Loucy (cell line): ENCODE measurements at regions not wholly inside any gene's neighbourhood (a gene's known extent, or its start where the extent isn't known, plus 50 kb on each side); places are given as distances from the start of the nearest gene placed in this dataset.

Experiments
- H2AFZ ChIP-seq: fragments of 200-600 bp; sonication (generic); 2 replicates; pipeline ENCODE4 v1.6.0; 2016; ENCODE audit warnings: antibody characterized with exemption, mild to moderate bottlenecking, low read length, moderate library complexity
- H3F3A ChIP-seq: fragments of 200-600 bp; 2 replicates; pipeline ENCODE4 v1.6.0; 2016; ENCODE audit warnings: antibody characterized with exemption, low read depth, mild to moderate bottlenecking
- H3K27me3 ChIP-seq: fragments of 200-600 bp; sonication (generic); 2 replicates; pipeline ENCODE4 v1.6.1; 2014; ENCODE audit warnings: low read length, mild to moderate bottlenecking; ENCODE audit not compliant: insufficient read depth, poor library complexity, severe bottlenecking
- H3K36me3 ChIP-seq: fragments of 200-600 bp; sonication (generic); 2 replicates; pipeline ENCODE4 v1.6.1; 2016; ENCODE audit warnings: low read length; ENCODE audit not compliant: insufficient read depth
- H3K4me1 ChIP-seq: fragments of 200-600 bp; sonication (generic); 2 replicates; pipeline ENCODE4 v1.5.1; 2014; ENCODE audit warnings: low read length, mild to moderate bottlenecking; ENCODE audit not compliant: insufficient read depth, poor library complexity, severe bottlenecking
- H3K4me2 ChIP-seq: fragments of 200-600 bp; sonication (generic); 2 replicates; pipeline ENCODE4 v1.6.0; 2014; ENCODE audit warnings: antibody characterized with exemption, low read length, low read depth, mild to moderate bottlenecking; ENCODE audit not compliant: poor library complexity, severe bottlenecking
- H3K4me3 ChIP-seq: fragments of 200-600 bp; sonication (generic); 2 replicates; pipeline ENCODE4 v1.5.1; 2014; ENCODE audit warnings: low read length, mild to moderate bottlenecking, mixed read lengths; ENCODE audit not compliant: poor library complexity, severe bottlenecking
- H3K79me2 ChIP-seq: fragments of 200-600 bp; sonication (generic); 2 replicates; pipeline ENCODE4 v1.6.1; 2014; ENCODE audit warnings: low read length; ENCODE audit not compliant: insufficient read depth
- H3K9ac ChIP-seq: fragments of 200-600 bp; sonication (generic); 2 replicates; pipeline ENCODE4 v1.6.0; 2014; ENCODE audit warnings: mild to moderate bottlenecking, low read depth, low read length, moderate library complexity; ENCODE audit not compliant: poor library complexity, severe bottlenecking
- H3K9me2 ChIP-seq: fragments of 200-600 bp; sonication (generic); replicated peaks from 2 replicates; pipeline ENCODE4 v1.6.1; 2016; ENCODE audit warnings: low read depth, low read length, mixed read lengths
- H3K9me3 ChIP-seq: fragments of 200-600 bp; sonication (generic); 2 replicates; pipeline ENCODE4 v1.6.1; 2014; ENCODE audit warnings: mild to moderate bottlenecking, antibody characterized with exemption, low read length, low read depth; ENCODE audit not compliant: insufficient read depth
- H4K20me1 ChIP-seq: fragments of 200-600 bp; sonication (generic); 2 replicates; pipeline ENCODE4 v1.6.0; 2014; ENCODE audit warnings: antibody characterized with exemption, low read length, mild to moderate bottlenecking; ENCODE audit not compliant: insufficient read depth, poor library complexity, severe bottlenecking
- CTCF ChIP-seq: fragments of 200-600 bp; sonication (generic); conservative IDR thresholded peaks from 2 replicates; pipeline ENCODE4 v1.5.1; 2014; ENCODE audit warnings: mild to moderate bottlenecking, antibody characterized with exemption, low read length
- EZH2phosphoT487 ChIP-seq: fragments of 200-600 bp; IDR thresholded peaks from 2 replicates; pipeline ENCODE4 v1.6.1; 2018; ENCODE audit warnings: antibody characterized with exemption, mild to moderate bottlenecking, moderate library complexity, borderline replicate concordance

GRCh38 chr2:15883684-15884083, 56.7 kb upstream of the MYCN start:
- no peak overlapping the region for H3K4me2 ChIP-seq
- H4K20me1 ChIP-seq: no peaks in the 10 kb centered on the region
- H2AFZ ChIP-seq: no peak overlapping the region
- no peaks in the 10 kb centered on the region for H3K9me2 ChIP-seq
- no peaks in the 10 kb centered on the region for H3K36me3 ChIP-seq
- H3K27me3 ChIP-seq: no peaks in the 10 kb centered on the region
- no peak overlapping the region for H3K4me3 ChIP-seq
- H3F3A ChIP-seq: no peaks in the 10 kb centered on the region
- no peak for TF ChIP-seq EZH2phosphoT487
- TF ChIP-seq CTCF: no peak
- H3K4me1 ChIP-seq: no peaks in the 10 kb centered on the region
- H3K9ac ChIP-seq: no peak overlapping the region
- H3K9me3 ChIP-seq: no peaks in the 10 kb centered on the region
- no peaks in the 10 kb centered on the region for H3K79me2 ChIP-seq

- TF ChIP-seq CTCF: no peak
- no peak for TF ChIP-seq EZH2phosphoT487
- Histone ChIP-seq H3K27me3 (no peaks in the 10 kb centered on the region), H3K79me2 (no peaks in the 10 kb centered on the region), H3K9me3 (no peaks in the 10 kb centered on the region), H3K9me2 (no peaks in the 10 kb centered on the region), H4K20me1 (no peaks in the 10 kb centered on the region), H2AFZ (no peak overlapping the region), H3K36me3 (no peaks in the 10 kb centered on the region), H3K4me2 (no peak overlapping the region), H3K4me3 (no peak overlapping the region), H3K9ac (no peak overlapping the region), H3K4me1 (no peaks in the 10 kb centered on the region), H3F3A (no peaks in the 10 kb centered on the region)
Measured at GRCh38 chr2:15884790-15885189, 55.6 kb upstream of the MYCN start.

- no peaks in the 10 kb centered on the region for H4K20me1 ChIP-seq
- H3K9me3 ChIP-seq: no peaks in the 10 kb centered on the region
- no peaks in the 10 kb centered on the region for H3K27me3 ChIP-seq
- no peak for TF ChIP-seq CTCF
- TF ChIP-seq EZH2phosphoT487: no peak
- no peaks in the 10 kb centered on the region for H3K4me1 ChIP-seq
- H3K4me3 ChIP-seq: no peak overlapping the region
- H2AFZ ChIP-seq: no peak overlapping the region
- H3K9me2 ChIP-seq: no peaks in the 10 kb centered on the region
- no peaks in the 10 kb centered on the region for H3F3A ChIP-seq
- no peaks in the 10 kb centered on the region for H3K36me3 ChIP-seq
- no peak overlapping the region for H3K4me2 ChIP-seq
- H3K9ac ChIP-seq: no peak overlapping the region
- H3K79me2 ChIP-seq: no peaks in the 10 kb centered on the region
Measured at GRCh38 chr2:15886231-15886630, 54.1 kb upstream of the MYCN start.
